MM.1S (cell line): ENCODE measurements at regions not wholly inside any gene's neighbourhood (a gene's known extent, or its start where the extent isn't known, plus 50 kb on each side); places are given as distances from the start of the nearest gene placed in this dataset.

Experiments used
- CTCF ChIP-seq: fragments of 300-600 bp; sonication (generic); IDR thresholded peaks from 2 replicates; pipeline ENCODE4 v1.5.1; 2016; ENCODE audit warnings: antibody characterized with exemption, low read length, mixed read lengths
- EZH2 ChIP-seq: fragments of 300-600 bp; sonication (generic); optimal IDR thresholded peaks from 2 replicates; pipeline ENCODE3; 2017; ENCODE audit warnings: low read depth, mild to moderate bottlenecking, antibody characterized with exemption, low read length, mixed read lengths

- TF ChIP-seq CTCF (no peak), EZH2 (no peak)
Measured at GRCh38 chr2:225768741-225769140, 369.2 kb downstream of the NYAP2 start.
